ENCODE measurements at regions not wholly inside any gene's neighbourhood (a gene's known extent, or its start where the extent isn't known, plus 50 kb on each side); places are given as distances from the start of the nearest gene placed in this dataset.

- in situ Hi-C loops (cut with MboI; ENCODE audit: low pct_unique_long_range_greater_than_20kb, low sequenced_read_pairs, unreplicated experiment): no loop called here
- TF ChIP-seq CTCF (IDR thresholded peaks at IDR 0.05; ENCODE audit: extremely low read depth, insufficient read depth, missing control alignments): no peak
- DNase-seq (ENCODE audit: low spot score): no peak
These were observed 339.8 kb upstream of the RARB start for GRCh38 chr3:25088284-25088683.

GRCh38 chr3:25090698-25091453, 337.2 kb upstream of the RARB start:
- no peak for DNase-seq (ENCODE audit: low spot score)
- TF ChIP-seq CTCF (IDR thresholded peaks at IDR 0.05; ENCODE audit: extremely low read depth, insufficient read depth, missing control alignments): no peak
- in situ Hi-C loops (cut with MboI; ENCODE audit: low pct_unique_long_range_greater_than_20kb, low sequenced_read_pairs, unreplicated experiment): no loop called here

GRCh38 chr3:25091934-25092333, 336.1 kb upstream of the RARB start:
- DNase-seq (ENCODE audit: low spot score): no peak
- no peak for TF ChIP-seq CTCF (IDR thresholded peaks at IDR 0.05; ENCODE audit: extremely low read depth, insufficient read depth, missing control alignments)
- in situ Hi-C loops (cut with MboI; ENCODE audit: low pct_unique_long_range_greater_than_20kb, low sequenced_read_pairs, unreplicated experiment): no loop called here

GRCh38 chr3:25094932-25095685, 333.0 kb upstream of the RARB start:
- no peak for DNase-seq (ENCODE audit: low spot score)
- no peak for TF ChIP-seq CTCF (IDR thresholded peaks at IDR 0.05; ENCODE audit: extremely low read depth, insufficient read depth, missing control alignments)
- in situ Hi-C loops (cut with MboI; ENCODE audit: low pct_unique_long_range_greater_than_20kb, low sequenced_read_pairs, unreplicated experiment): no loop called here

- no peak for TF ChIP-seq CTCF (IDR thresholded peaks at IDR 0.05; ENCODE audit: extremely low read depth, insufficient read depth, missing control alignments)
- in situ Hi-C loops (cut with MboI; ENCODE audit: low pct_unique_long_range_greater_than_20kb, low sequenced_read_pairs, unreplicated experiment): no loop called here
- DNase-seq (ENCODE audit: low spot score): no peak
These were observed 331.5 kb upstream of the RARB start for GRCh38 chr3:25096536-25096935.

- no peak for TF ChIP-seq CTCF (IDR thresholded peaks at IDR 0.05; ENCODE audit: extremely low read depth, insufficient read depth, missing control alignments)
These were observed 331.0 kb upstream of the RARB start for GRCh38 chr3:25097023-25097422.

More at GRCh38 chr3:25097023-25097422, 331.0 kb upstream of the RARB start:
- in situ Hi-C loops (cut with MboI; ENCODE audit: low pct_unique_long_range_greater_than_20kb, low sequenced_read_pairs, unreplicated experiment): no loop called here
- DNase-seq (ENCODE audit: low spot score): no peak

Data from GM13977 (cell line).